ENCODE measurements at regions not wholly inside any gene's neighbourhood (a gene's known extent, or its start where the extent isn't known, plus 50 kb on each side); places are given as distances from the start of the nearest gene placed in this dataset.

DNA sequence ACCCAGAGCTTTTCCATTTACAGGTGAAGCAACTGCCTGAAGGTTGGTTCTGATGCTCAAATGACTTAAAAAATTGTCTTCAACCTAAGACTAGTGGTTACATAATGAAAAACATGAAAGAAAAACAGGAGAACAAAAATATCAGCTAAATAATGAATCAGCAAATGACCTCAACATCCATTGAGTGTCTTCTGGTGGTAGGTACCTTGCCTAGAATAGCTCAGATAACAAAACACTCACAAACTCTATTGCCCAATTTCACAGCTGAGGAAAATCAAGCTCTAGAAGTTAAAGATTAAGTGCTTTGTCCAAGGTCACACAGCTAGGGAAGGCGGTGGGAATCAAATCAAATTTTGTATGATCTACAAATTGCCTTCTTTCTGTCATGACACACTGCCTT is 304.6 kb upstream of the CDH11 start:
- H3K79me2 ChIP-seq, result no peaks in the 10 kb centered on the region
- H4K20me1 ChIP-seq (ENCODE audit: insufficient read depth, poor library complexity, severe bottlenecking), result no peaks in the 10 kb centered on the region
- H3K36me3 ChIP-seq (replicated peaks; ENCODE audit: insufficient read depth, low read depth), result no peaks in the 10 kb centered on the region
- H3K27me3 ChIP-seq, result no peaks in the 10 kb centered on the region
- DNase-seq (ENCODE audit: low spot score), result no peak
- H3K4me1 ChIP-seq (ENCODE audit: insufficient read depth), result no peaks in the 10 kb centered on the region
- H3K9me3 ChIP-seq (ENCODE audit: low read depth), result no peaks in the 10 kb centered on the region
- H3K4me2 ChIP-seq, result no peak overlapping the region
- no peak overlapping the region for H3K27ac ChIP-seq
- no peak overlapping the region for H3K4me3 ChIP-seq
- no peaks in the 10 kb centered on the region for H3K9me2 ChIP-seq (replicated peaks; ENCODE audit: insufficient read depth)
- WGBS (ENCODE audit: low lambda C conversion rate, missing lambda C conversion rate), result 84% methylated on average over 1 of the region's 1 CpG
- H2AFZ ChIP-seq, result no peak overlapping the region
- no peak for TF ChIP-seq EZH2phosphoT487 (IDR thresholded peaks at IDR 0.05; ENCODE audit: low read depth, severe bottlenecking, unreplicated experiment)
- TF ChIP-seq, protein P1, sequence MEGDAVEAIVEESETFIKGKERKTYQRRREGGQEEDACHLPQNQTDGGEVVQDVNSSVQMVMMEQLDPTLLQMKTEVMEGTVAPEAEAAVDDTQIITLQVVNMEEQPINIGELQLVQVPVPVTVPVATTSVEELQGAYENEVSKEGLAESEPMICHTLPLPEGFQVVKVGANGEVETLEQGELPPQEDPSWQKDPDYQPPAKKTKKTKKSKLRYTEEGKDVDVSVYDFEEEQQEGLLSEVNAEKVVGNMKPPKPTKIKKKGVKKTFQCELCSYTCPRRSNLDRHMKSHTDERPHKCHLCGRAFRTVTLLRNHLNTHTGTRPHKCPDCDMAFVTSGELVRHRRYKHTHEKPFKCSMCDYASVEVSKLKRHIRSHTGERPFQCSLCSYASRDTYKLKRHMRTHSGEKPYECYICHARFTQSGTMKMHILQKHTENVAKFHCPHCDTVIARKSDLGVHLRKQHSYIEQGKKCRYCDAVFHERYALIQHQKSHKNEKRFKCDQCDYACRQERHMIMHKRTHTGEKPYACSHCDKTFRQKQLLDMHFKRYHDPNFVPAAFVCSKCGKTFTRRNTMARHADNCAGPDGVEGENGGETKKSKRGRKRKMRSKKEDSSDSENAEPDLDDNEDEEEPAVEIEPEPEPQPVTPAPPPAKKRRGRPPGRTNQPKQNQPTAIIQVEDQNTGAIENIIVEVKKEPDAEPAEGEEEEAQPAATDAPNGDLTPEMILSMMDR (IDR thresholded peaks at IDR 0.05; ENCODE audit: poor library complexity), result no peak
- TF ChIP-seq EZH2 (IDR thresholded peaks at IDR 0.05; ENCODE audit: borderline replicate concordance), result no peak

DNA sequence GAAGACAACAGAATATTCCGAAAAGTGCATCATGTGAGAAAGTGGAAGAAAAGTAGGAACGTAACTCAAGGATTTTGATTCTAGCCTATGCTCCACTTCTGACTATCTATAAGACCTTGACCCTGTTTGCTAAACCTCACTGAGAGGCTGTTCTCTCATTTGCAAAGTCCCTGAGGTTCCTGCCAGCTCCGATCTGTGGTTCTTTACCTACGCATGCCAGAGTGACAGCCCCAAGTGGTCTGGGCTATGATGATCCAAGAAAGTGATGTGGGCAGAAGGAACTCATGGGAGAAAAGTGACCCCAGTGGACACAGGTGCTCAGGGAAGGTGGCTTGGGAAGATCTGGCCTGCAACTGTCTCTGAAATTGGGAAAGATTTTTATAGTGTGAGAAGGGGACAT is 301.1 kb upstream of the CDH11 start:
- 91% methylated on average over 4 of the region's 4 CpGs for WGBS (ENCODE audit: low lambda C conversion rate, missing lambda C conversion rate)
- Histone ChIP-seq H4K20me1 (ENCODE audit: insufficient read depth, poor library complexity, severe bottlenecking) (no peaks in the 10 kb centered on the region), H3K27me3 (no peaks in the 10 kb centered on the region)

GRCh38 chr16:65421596-65421995 is 299.7 kb upstream of the CDH11 start:
- H3K27me3 ChIP-seq, result no peaks in the 10 kb centered on the region
- H3K9me3 ChIP-seq (ENCODE audit: low read depth), result no peaks in the 10 kb centered on the region
- H3K79me2 ChIP-seq, result no peaks in the 10 kb centered on the region
- WGBS (ENCODE audit: low lambda C conversion rate, missing lambda C conversion rate), result 85% methylated on average over 2 of the region's 2 CpGs
- H3K36me3 ChIP-seq (replicated peaks; ENCODE audit: insufficient read depth, low read depth), result no peaks in the 10 kb centered on the region
- H3K27ac ChIP-seq, result no peak overlapping the region
- TF ChIP-seq, protein P1 (IDR thresholded peaks at IDR 0.05; ENCODE audit: poor library complexity), result no peak
- no peak for TF ChIP-seq EZH2 (IDR thresholded peaks at IDR 0.05; ENCODE audit: borderline replicate concordance)
- no peak for TF ChIP-seq EZH2phosphoT487 (IDR thresholded peaks at IDR 0.05; ENCODE audit: low read depth, severe bottlenecking, unreplicated experiment)
- H3K4me3 ChIP-seq, result no peak overlapping the region
- H3K4me1 ChIP-seq (ENCODE audit: insufficient read depth), result no peaks in the 10 kb centered on the region
- no peak overlapping the region for H3K4me2 ChIP-seq
- DNase-seq (ENCODE audit: low spot score), result no peak
- H2AFZ ChIP-seq, result no peak overlapping the region
- no peaks in the 10 kb centered on the region for H3K9me2 ChIP-seq (replicated peaks; ENCODE audit: insufficient read depth)
- no peaks in the 10 kb centered on the region for H4K20me1 ChIP-seq (ENCODE audit: insufficient read depth, poor library complexity, severe bottlenecking)

More for the DNA sequence above, 301.1 kb upstream of the CDH11 start:
- Histone ChIP-seq H3K9me2 (replicated peaks; ENCODE audit: insufficient read depth) (no peaks in the 10 kb centered on the region), H3K4me2 (no peak overlapping the region), H2AFZ (no peak overlapping the region), H3K4me3 (no peak overlapping the region), H3K36me3 (replicated peaks; ENCODE audit: insufficient read depth, low read depth) (no peaks in the 10 kb centered on the region), H3K79me2 (no peaks in the 10 kb centered on the region), H3K4me1 (ENCODE audit: insufficient read depth) (no peaks in the 10 kb centered on the region), H3K9me3 (ENCODE audit: low read depth) (no peaks in the 10 kb centered on the region), H3K27ac (no peak overlapping the region)
- no peak for DNase-seq (ENCODE audit: low spot score)
- TF ChIP-seq EZH2phosphoT487 (IDR thresholded peaks at IDR 0.05; ENCODE audit: low read depth, severe bottlenecking, unreplicated experiment), result no peak
- TF ChIP-seq, protein P1 (IDR thresholded peaks at IDR 0.05; ENCODE audit: poor library complexity), result no peak
- no peak for TF ChIP-seq EZH2 (IDR thresholded peaks at IDR 0.05; ENCODE audit: borderline replicate concordance)

DNA sequence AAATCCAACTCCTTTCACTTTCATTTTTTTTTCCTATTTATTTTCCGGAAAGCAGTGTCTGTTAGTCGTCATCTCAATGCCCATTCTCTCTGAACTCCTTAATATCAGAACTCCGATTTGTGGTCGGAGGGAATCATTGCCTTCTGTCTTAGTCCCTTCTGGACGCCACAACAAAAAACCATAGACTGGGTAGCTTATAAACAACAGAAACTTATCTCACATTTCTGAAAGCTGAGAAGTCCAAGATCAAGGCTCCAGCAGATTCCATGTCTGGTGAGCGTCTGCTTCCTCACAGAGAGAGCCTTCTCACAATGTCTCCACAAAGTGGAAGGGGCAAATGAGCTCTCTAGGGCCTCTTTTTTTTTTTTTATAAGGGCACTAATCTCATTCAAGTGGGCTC is 296.6 kb upstream of the CDH11 start:
- Histone ChIP-seq H3K27me3 (no peaks in the 10 kb centered on the region), H3K36me3 (replicated peaks; ENCODE audit: insufficient read depth, low read depth) (no peaks in the 10 kb centered on the region), H3K4me1 (ENCODE audit: insufficient read depth) (no peaks in the 10 kb centered on the region), H3K9me3 (ENCODE audit: low read depth) (no peaks in the 10 kb centered on the region), H2AFZ (no peak overlapping the region), H3K4me2 (peak overlapping the region; percentile 40), H4K20me1 (ENCODE audit: insufficient read depth, poor library complexity, severe bottlenecking) (no peaks in the 10 kb centered on the region), H3K79me2 (no peaks in the 10 kb centered on the region), H3K27ac (no peak overlapping the region), H3K9me2 (replicated peaks; ENCODE audit: insufficient read depth) (no peaks in the 10 kb centered on the region), H3K4me3 (no peak overlapping the region)
- 41% methylated on average over 6 of the region's 6 CpGs for WGBS (ENCODE audit: low lambda C conversion rate, missing lambda C conversion rate)
- DNase-seq (ENCODE audit: low spot score), result no peak
- TF ChIP-seq EZH2 (IDR thresholded peaks at IDR 0.05; ENCODE audit: borderline replicate concordance) (no peak), EZH2phosphoT487 (IDR thresholded peaks at IDR 0.05; ENCODE audit: low read depth, severe bottlenecking, unreplicated experiment) (no peak)
- TF ChIP-seq, protein P1 (IDR thresholded peaks at IDR 0.05; ENCODE audit: poor library complexity), result no peak
